GM12878 (cell line): ENCODE measurements at regions not wholly inside any gene's neighbourhood (a gene's known extent, or its start where the extent isn't known, plus 50 kb on each side); places are given as distances from the start of the nearest gene placed in this dataset.

Experiments used
- ATAC-seq: fragments of 200-7000 bp; cut with Tn5 transposase; 3 replicates; pipeline ENCODE4 v1.9.1; 2020; ENCODE audit warnings: mild to moderate bottlenecking, moderate library complexity
- BruUV-seq: library from RNA; stranded (reverse); fragments of 400-500 nt; replicated peaks from 2 replicates; lab custom pipeline; 2021; lab: Mats Ljungman, UMichigan
- CTCF ChIA-PET: fragments of 300-600 bp; sonication (Branson Sonifier 250); formaldehyde crosslinking; extraction: SDS; loops from one replicate; lab custom pipeline; 2021; ENCODE audit warnings: inconsistent platforms; lab: Yijun Ruan, JAX
- POLR2A ChIA-PET: fragments of 350-600 bp; formaldehyde crosslinking; extraction: SDS; loops from one replicate; lab custom pipeline; 2021; ENCODE audit warnings: inconsistent platforms; lab: Charles Lee
- RAD21 ChIA-PET: fragments of 300-600 bp; sonication (Branson Sonifier 250); formaldehyde crosslinking; loops from one replicate; lab custom pipeline; 2023; ENCODE audit warnings: antibody characterized with exemption; ENCODE audit not compliant: unreplicated experiment; lab: Charles Lee
- SMC1A ChIA-PET: fragments of 300-600 bp; sonication (Branson Sonifier 250); formaldehyde crosslinking; loops from one replicate; lab custom pipeline; 2023; ENCODE audit not compliant: unreplicated experiment, uncharacterized antibody; lab: Charles Lee
- DNase-seq: peaks from one replicate; pipeline ENCODE4 v3.0.0-alpha.2; 2011; ENCODE audit warnings: low read depth, low spot score
- FAIRE-seq: peaks from 3 replicates; lab custom pipeline; 2011; peaks lifted over from hg19 to GRCh38; lab: Jason Lieb, UNC
- H2AFZ ChIP-seq: 2 replicates; pipeline ENCODE4 v1.6.0; 2011; ENCODE audit warnings: low read depth, low read length, control low read depth; ENCODE audit not compliant: control insufficient read depth
- H3K27ac ChIP-seq: 2 replicates; pipeline ENCODE4 v1.5.1; 2011; ENCODE audit warnings: control low read depth; ENCODE audit not compliant: control insufficient read depth, insufficient read depth
- H3K27me3 ChIP-seq, 2 experiments: replicated peaks in 1 of 2; 2 replicates each; pipeline versions ENCODE4 v1.6.0 to v1.6.1; 2011; ENCODE audit warnings: low read length in 1 of 2; ENCODE audit not compliant: control insufficient read depth in 2 of 2, insufficient read depth in 2 of 2
- H3K36me3 ChIP-seq, 2 experiments: 2 replicates each; pipeline ENCODE4 v1.5.1; 2011; ENCODE audit warnings: low read length in 1 of 2; ENCODE audit not compliant: control insufficient read depth in 2 of 2, insufficient read depth in 2 of 2
- H3K4me1 ChIP-seq: 2 replicates; pipeline ENCODE4 v1.6.1; 2011; ENCODE audit warnings: mild to moderate bottlenecking, low read length, moderate library complexity, mixed read lengths; ENCODE audit not compliant: control insufficient read depth, insufficient read depth
- H3K4me2 ChIP-seq: 2 replicates; pipeline ENCODE4 v1.6.0; 2011; ENCODE audit warnings: control low read depth; ENCODE audit not compliant: control insufficient read depth, insufficient read depth
- H3K4me3 ChIP-seq: fragments of 200-600 bp; sonication (generic); 2 replicates; pipeline ENCODE4 v1.5.1; 2016
- H3K79me2 ChIP-seq: 2 replicates; pipeline ENCODE4 v1.6.0; 2011; ENCODE audit warnings: low read length; ENCODE audit not compliant: control insufficient read depth, insufficient read depth
- H3K9ac ChIP-seq: 2 replicates; pipeline ENCODE4 v1.8.0; 2011; ENCODE audit warnings: low read length, control low read depth, mixed read lengths; ENCODE audit not compliant: control insufficient read depth, insufficient read depth
- H3K9me3 ChIP-seq: replicated peaks from 3 replicates; pipeline ENCODE4 v1.5.1; 2011; ENCODE audit warnings: mild to moderate bottlenecking, low read length; ENCODE audit not compliant: control insufficient read depth, insufficient read depth
- H4K20me1 ChIP-seq: 2 replicates; pipeline ENCODE4 v1.6.0; 2011; ENCODE audit not compliant: control insufficient read depth, insufficient read depth
- BHLHE40 ChIP-seq, 2 experiments: fragments of 450-650 bp in 1 of 2; IDR thresholded peaks; 2 replicates each; pipeline ENCODE4 v1.6.1; 2011 to 2017; ENCODE audit warnings: low read depth in 2 of 2, borderline replicate concordance in 1 of 2, improper control_type of control experiment in 1 of 2, low read length in 1 of 2, mild to moderate bottlenecking in 1 of 2
- CEBPZ ChIP-seq: fragments of 150-350 bp; IDR thresholded peaks from 2 replicates; pipeline ENCODE4 v1.6.1; 2016; ENCODE audit warnings: low read depth, low read length
- EGR1 ChIP-seq, 2 experiments: IDR thresholded peaks; 1 replicate in 1 of 2; 2 replicates in 1 of 2; pipeline ENCODE4 v1.6.1; 2011 to 2012; ENCODE audit warnings: low read depth in 2 of 2, low read length in 2 of 2, borderline replicate concordance in 1 of 2, mild to moderate bottlenecking in 1 of 2, moderate library complexity in 1 of 2
- EP300 ChIP-seq, 2 experiments: fragments of 150-350 bp in 1 of 2; IDR thresholded peaks; 2 replicates each; pipeline ENCODE4 v1.6.1; 2011 to 2012; ENCODE audit warnings: low read depth in 2 of 2, low read length in 2 of 2, borderline replicate concordance in 1 of 2, improper control_type of control experiment in 1 of 2, inconsistent platforms in 1 of 2; ENCODE audit not compliant: control insufficient read depth in 1 of 2
- GATAD2B ChIP-seq: fragments of 450-650 bp; conservative IDR thresholded peaks from 2 replicates; pipeline ENCODE4 v1.6.1; 2017; ENCODE audit warnings: low read depth, mild to moderate bottlenecking, moderate library complexity
- HDAC2 ChIP-seq: fragments of 200-600 bp; sonication (generic); IDR thresholded peaks from 2 replicates; pipeline ENCODE4 v1.6.1; 2017
- HDAC6 ChIP-seq: fragments of 200-600 bp; sonication (generic); IDR thresholded peaks from one replicate; pipeline ENCODE4 v1.8.0; 2017; ENCODE audit warnings: antibody characterized with exemption; ENCODE audit not compliant: unreplicated experiment
- HSF1 ChIP-seq: fragments of 150-350 bp; IDR thresholded peaks from 2 replicates; pipeline ENCODE4 v1.6.1; 2014; ENCODE audit warnings: mild to moderate bottlenecking, low read depth, low read length
- IKZF1 ChIP-seq: fragments of 450-650 bp; conservative IDR thresholded peaks from 2 replicates; pipeline ENCODE4 v1.6.1; 2017; ENCODE audit warnings: antibody characterized with exemption, mild to moderate bottlenecking
- MYC ChIP-seq: IDR thresholded peaks from 2 replicates; pipeline ENCODE4 v1.6.1; 2011; ENCODE audit warnings: mild to moderate bottlenecking, low read length, moderate library complexity, inconsistent platforms; ENCODE audit not compliant: insufficient read depth, insufficient replicate concordance, insufficient read length, severe bottlenecking
- NKRF ChIP-seq: fragments of 450-650 bp; conservative IDR thresholded peaks from 2 replicates; pipeline ENCODE4 v1.6.1; 2017; ENCODE audit warnings: mild to moderate bottlenecking, moderate library complexity
- NR2C1 ChIP-seq: fragments of 450-650 bp; IDR thresholded peaks from 2 replicates; pipeline ENCODE4 v1.6.1; 2017; ENCODE audit warnings: antibody characterized with exemption, mild to moderate bottlenecking, moderate library complexity
- NRF1 ChIP-seq: conservative IDR thresholded peaks from 2 replicates; pipeline ENCODE4 v1.6.1; 2011; ENCODE audit warnings: mild to moderate bottlenecking, low read depth, low read length, improper control_type of control experiment
- SIN3A ChIP-seq: IDR thresholded peaks from 2 replicates; pipeline ENCODE4 v1.6.1; 2012; ENCODE audit warnings: low read depth, low read length, improper control_type of control experiment
- SMC3 ChIP-seq: IDR thresholded peaks from 2 replicates; pipeline ENCODE4 v1.6.1; 2011; ENCODE audit warnings: low read length, improper control_type of control experiment, borderline replicate concordance
- SPI1 ChIP-seq: IDR thresholded peaks from 2 replicates; pipeline ENCODE4 v1.6.1; 2011; ENCODE audit warnings: low read depth, mild to moderate bottlenecking, low read length, moderate library complexity, borderline replicate concordance; ENCODE audit not compliant: insufficient read depth
- TARDBP ChIP-seq: IDR thresholded peaks from 2 replicates; pipeline ENCODE4 v1.6.1; 2016; ENCODE audit warnings: borderline replicate concordance
- WGBS: methylation state at CpG from one replicate; pipeline ENCODE4 v1.1.6; 2016; ENCODE audit warnings: low lambda C conversion rate; ENCODE audit not compliant: insufficient replicate concordance, insufficient coverage; ENCODE audit errors: missing lambda C conversion rate; 5-methylcytosine and 5-hydroxymethylcytosine counted together
- in situ Hi-C: fragments of 300-500 bp; cut with MboI; formaldehyde crosslinking; loops from 9 replicates; pipeline ENCODE4 v1.14.3; 2018; ENCODE audit warnings: mixed read lengths
- intact Hi-C: fragments of 100-400 bp; cut with micrococcal nuclease; formaldehyde crosslinking; loops from one replicate; pipeline ENCODE4 v1.14.2; 2022; ENCODE audit not compliant: unreplicated experiment

- TF ChIP-seq SIN3A: no peak
Measured at GRCh38 chr11:15867871-15868270, 488.5 kb downstream of the SOX6 start (continued).

GRCh38 chr11:15870911-15871310 lies 485.4 kb downstream of the SOX6 start:
- no peak overlapping the region for H2AFZ ChIP-seq
- no peaks in the 10 kb centered on the region for H3K9me3 ChIP-seq
- ATAC-seq (no peak), FAIRE-seq (no peak), DNase-seq (no peak)
- no peaks in the 10 kb centered on the region for H3K79me2 ChIP-seq
- intact Hi-C loops: no loop called here
- no peak overlapping the region for H3K4me2 ChIP-seq
- SMC1A ChIA-PET: no interaction called here
- no peaks in the 10 kb centered on the region; a peak in 1 of 4 replicates for H3K27me3 ChIP-seq
- no peak overlapping the region for H3K4me3 ChIP-seq
- POLR2A ChIA-PET: no interaction called here
- no peaks in the 10 kb centered on the region for H3K36me3 ChIP-seq
- H3K9ac ChIP-seq: no peak overlapping the region
- BruUV-seq: no TSS peak
- in situ Hi-C loops: no loop called here
- CTCF ChIA-PET: no interaction called here
- no peaks in the 10 kb centered on the region for H3K4me1 ChIP-seq
- WGBS: 17% methylated on average over 4 of the region's 4 CpGs
- no peak overlapping the region for H3K27ac ChIP-seq
- RAD21 ChIA-PET: no interaction called here
- no peaks in the 10 kb centered on the region for H4K20me1 ChIP-seq
- TF ChIP-seq EP300 (IDR thresholded peaks at IDR 0.05; ENCODE audit: borderline replicate concordance in 1 of 2, control insufficient read depth in 1 of 2, low read depth in 2 of 2, low read length in 2 of 2) (no peak), HDAC6 (no peak), SPI1 (no peak), HDAC2 (no peak), HSF1 (no peak), SMC3 (no peak), IKZF1 (no peak), CEBPZ (no peak), NR2C1 (no peak), GATAD2B (no peak), MYC (no peak), SIN3A (no peak), BHLHE40 (IDR thresholded peaks at IDR 0.05; ENCODE audit: borderline replicate concordance in 1 of 2, low read depth in 2 of 2, low read length in 1 of 2) (no peak), TARDBP (no peak), NRF1 (no peak), NKRF (no peak), EGR1 (IDR thresholded peaks at IDR 0.05; ENCODE audit: borderline replicate concordance in 1 of 2, low read depth in 2 of 2, low read length in 2 of 2) (no peak)
